ENCODE measurements at regions not wholly inside any gene's neighbourhood (a gene's known extent, or its start where the extent isn't known, plus 50 kb on each side); places are given as distances from the start of the nearest gene placed in this dataset.

GRCh38 chr2:133945089-133945488 lies 308.8 kb upstream of the MGAT5 start:
- no peak overlapping the region for H3K4me3 ChIP-seq (ENCODE audit: low read depth, low read length)
- TF ChIP-seq CTCF (IDR thresholded peaks at IDR 0.05; ENCODE audit: low read depth, low read length), result no peak
- no peak for DNase-seq (ENCODE audit: low read depth, low spot score)
- in situ Hi-C loops (cut with HindIII; ENCODE audit: low sequenced_read_pairs), result no loop called here

- in situ Hi-C loops (cut with HindIII; ENCODE audit: low sequenced_read_pairs), result no loop called here
- DNase-seq (ENCODE audit: low read depth, low spot score), result no peak
- no peak overlapping the region for H3K4me3 ChIP-seq (ENCODE audit: low read depth, low read length)
- no peak for TF ChIP-seq CTCF (IDR thresholded peaks at IDR 0.05; ENCODE audit: low read depth, low read length)
Observed at GRCh38 chr2:133947057-133947456, 306.8 kb upstream of the MGAT5 start.

GRCh38 chr2:133948610-133949290 lies 305.1 kb upstream of the MGAT5 start:
- DNase-seq (ENCODE audit: low read depth, low spot score), result no peak
- in situ Hi-C loops (cut with HindIII; ENCODE audit: low sequenced_read_pairs), result no loop called here
- no peak overlapping the region for H3K4me3 ChIP-seq (ENCODE audit: low read depth, low read length)
- TF ChIP-seq CTCF (IDR thresholded peaks at IDR 0.05; ENCODE audit: low read depth, low read length), result no peak

GRCh38 chr2:133949595-133949994 lies 304.3 kb upstream of the MGAT5 start:
- TF ChIP-seq CTCF (IDR thresholded peaks at IDR 0.05; ENCODE audit: low read depth, low read length), result no peak
- no peak for DNase-seq (ENCODE audit: low read depth, low spot score)
- in situ Hi-C loops (cut with HindIII; ENCODE audit: low sequenced_read_pairs), result no loop called here
- H3K4me3 ChIP-seq (ENCODE audit: low read depth, low read length), result no peak overlapping the region

- TF ChIP-seq CTCF (IDR thresholded peaks at IDR 0.05; ENCODE audit: low read depth, low read length), result no peak
- no peak for DNase-seq (ENCODE audit: low read depth, low spot score)
- in situ Hi-C loops (cut with HindIII; ENCODE audit: low sequenced_read_pairs), result no loop called here
- no peak overlapping the region for H3K4me3 ChIP-seq (ENCODE audit: low read depth, low read length)
Observed at GRCh38 chr2:133951209-133951608, 302.7 kb upstream of the MGAT5 start.

GRCh38 chr2:133952420-133952819 lies 301.5 kb upstream of the MGAT5 start:
- TF ChIP-seq CTCF (IDR thresholded peaks at IDR 0.05; ENCODE audit: low read depth, low read length), result no peak
- DNase-seq (ENCODE audit: low read depth, low spot score), result no peak
- H3K4me3 ChIP-seq (ENCODE audit: low read depth, low read length), result no peak overlapping the region
- in situ Hi-C loops (cut with HindIII; ENCODE audit: low sequenced_read_pairs), result no loop called here

Measured in astrocyte of the spinal cord (primary cell).